NCI-H1092 (cell line): ENCODE measurements at regions not wholly inside any gene's neighbourhood (a gene's known extent, or its start where the extent isn't known, plus 50 kb on each side); places are given as distances from the start of the nearest gene placed in this dataset.
A peak's percentile ranks its signal among the peaks of the same experiment; 100 is the strongest.
"Not testable (repeated sequence)": the region's sequence is repeated elsewhere in the genome, so short reads cannot be mapped to it uniquely, and the experiment has no call there.

Experiments used
- DNase-seq: peaks from one replicate; lab custom pipeline; 2025; lab: John Stamatoyannopoulos, UW

- no peak for DNase-seq
These were observed 64.7 kb downstream of the DHCR7 start for GRCh38 chr11:71383461-71383860.

GRCh38 chr11:71381781-71382505 is 66.2 kb downstream of the DHCR7 start:
- DNase-seq: no peak

GRCh38 chr11:71379701-71380100 is 68.5 kb downstream of the DHCR7 start:
- DNase-seq: no peak

- no peak for DNase-seq
These were observed 74.3 kb downstream of the DHCR7 start for GRCh38 chr11:71373791-71374454.

GRCh38 chr11:71372693-71373657 is 75.2 kb downstream of the DHCR7 start:
- no peak for DNase-seq

GRCh38 chr11:71371674-71372069 is 76.5 kb downstream of the DHCR7 start:
- no peak for DNase-seq

GRCh38 chr11:71370895-71371673 is 77.1 kb downstream of the DHCR7 start:
- peak; percentile 56 for DNase-seq

- DNase-seq: no peak
These were observed 78.0 kb downstream of the DHCR7 start for GRCh38 chr11:71370020-71370747.

GRCh38 chr11:71369411-71369810 is 78.8 kb downstream of the DHCR7 start:
- DNase-seq: no peak

- no peak for DNase-seq
These were observed 79.2 kb downstream of the DHCR7 start for GRCh38 chr11:71368966-71369365.

- DNase-seq: no peak
These were observed 80.4 kb downstream of the DHCR7 start for GRCh38 chr11:71367756-71368155.

- DNase-seq: not testable (repeated sequence)
These were observed 80.9 kb downstream of the DHCR7 start for GRCh38 chr11:71367276-71367675.

GRCh38 chr11:71366076-71366475 is 82.1 kb downstream of the DHCR7 start:
- DNase-seq: no peak

- DNase-seq: no peak
These were observed 82.6 kb downstream of the DHCR7 start for GRCh38 chr11:71365626-71366025.

GRCh38 chr11:71364806-71365205 is 83.4 kb downstream of the DHCR7 start:
- no peak for DNase-seq

- DNase-seq: peak; percentile 37
These were observed 84.0 kb downstream of the DHCR7 start for GRCh38 chr11:71364176-71364671.

- no peak for DNase-seq
These were observed 84.5 kb downstream of the DHCR7 start for GRCh38 chr11:71363721-71364120.

- DNase-seq: no peak
These were observed 89.1 kb downstream of the DHCR7 start for GRCh38 chr11:71358963-71359567.

- DNase-seq: no peak
These were observed 90.0 kb downstream of the DHCR7 start for GRCh38 chr11:71358122-71358728.

GRCh38 chr11:71357414-71357813 is 90.8 kb downstream of the DHCR7 start:
- DNase-seq: no peak
